ENCODE measurements at regions not wholly inside any gene's neighbourhood (a gene's known extent, or its start where the extent isn't known, plus 50 kb on each side); places are given as distances from the start of the nearest gene placed in this dataset.
A peak's percentile ranks its signal among the peaks of the same experiment; 100 is the strongest.

GRCh38 chr3:164812042-164812441 is 266.3 kb downstream of the SI start:
- TF ChIP-seq TAF1 (IDR thresholded peaks at IDR 0.05; ENCODE audit: low read depth) (no peak), ZBTB7A (IDR thresholded peaks at IDR 0.05; ENCODE audit: low read depth) (no peak), CEBPB (IDR thresholded peaks at IDR 0.05) (peak; percentile 59)

- TF ChIP-seq REST (IDR thresholded peaks at IDR 0.05; ENCODE audit: low read depth): no peak
- TF ChIP-seq FOXM1 (IDR thresholded peaks at IDR 0.05; ENCODE audit: borderline replicate concordance, low read depth): no peak
- no peak for TF ChIP-seq CEBPB (IDR thresholded peaks at IDR 0.05)
- no peak for TF ChIP-seq NFIC (IDR thresholded peaks at IDR 0.05)
- TF ChIP-seq CREB1 (IDR thresholded peaks at IDR 0.05; ENCODE audit: low read depth): no peak
- no peak for TF ChIP-seq TAF1 (IDR thresholded peaks at IDR 0.05; ENCODE audit: low read depth)
- TF ChIP-seq EP300 (IDR thresholded peaks at IDR 0.05; ENCODE audit: borderline replicate concordance): no peak
- peak; percentile 38 for TF ChIP-seq RAD21 (IDR thresholded peaks at IDR 0.05; ENCODE audit: low read depth)
- TF ChIP-seq TEAD4 (IDR thresholded peaks at IDR 0.05): no peak
Measured at GRCh38 chr3:164806188-164806587, 272.1 kb downstream of the SI start.

GRCh38 chr3:164794099-164794498 is 284.2 kb downstream of the SI start:
- TF ChIP-seq REST (IDR thresholded peaks at IDR 0.05; ENCODE audit: low read depth): no peak
- TF ChIP-seq EGR1 (IDR thresholded peaks at IDR 0.05): no peak
- no peak for TF ChIP-seq CREB1 (IDR thresholded peaks at IDR 0.05; ENCODE audit: low read depth)
- no peak for TF ChIP-seq EP300 (IDR thresholded peaks at IDR 0.05; ENCODE audit: borderline replicate concordance)
- no peak for TF ChIP-seq USF1 (IDR thresholded peaks at IDR 0.05)
- no peak for TF ChIP-seq RAD21 (IDR thresholded peaks at IDR 0.05; ENCODE audit: low read depth)
- no peak for TF ChIP-seq ZBTB7A (IDR thresholded peaks at IDR 0.05; ENCODE audit: low read depth)
- TF ChIP-seq FOXM1 (IDR thresholded peaks at IDR 0.05; ENCODE audit: borderline replicate concordance, low read depth): no peak

- TF ChIP-seq TCF12 (IDR thresholded peaks at IDR 0.05; ENCODE audit: low read depth) (no peak), YY1 (IDR thresholded peaks at IDR 0.05; ENCODE audit: low read depth) (no peak), REST (IDR thresholded peaks at IDR 0.05; ENCODE audit: low read depth) (no peak), FOXM1 (IDR thresholded peaks at IDR 0.05; ENCODE audit: borderline replicate concordance, low read depth) (no peak), NFIC (IDR thresholded peaks at IDR 0.05) (no peak), TAF1 (IDR thresholded peaks at IDR 0.05; ENCODE audit: low read depth) (no peak)
Measured at GRCh38 chr3:164791263-164791662, 287.0 kb downstream of the SI start.

- TF ChIP-seq ZBTB7A (IDR thresholded peaks at IDR 0.05; ENCODE audit: low read depth): no peak
- TF ChIP-seq FOXM1 (IDR thresholded peaks at IDR 0.05; ENCODE audit: borderline replicate concordance, low read depth): no peak
- TF ChIP-seq CREB1 (IDR thresholded peaks at IDR 0.05; ENCODE audit: low read depth): no peak
- no peak for TF ChIP-seq TAF1 (IDR thresholded peaks at IDR 0.05; ENCODE audit: low read depth)
- TF ChIP-seq TCF12 (IDR thresholded peaks at IDR 0.05; ENCODE audit: low read depth): no peak
- no peak for TF ChIP-seq YY1 (IDR thresholded peaks at IDR 0.05; ENCODE audit: low read depth)
- no peak for TF ChIP-seq TEAD4 (IDR thresholded peaks at IDR 0.05)
- TF ChIP-seq RAD21 (IDR thresholded peaks at IDR 0.05; ENCODE audit: low read depth): no peak
- no peak for TF ChIP-seq CEBPB (IDR thresholded peaks at IDR 0.05)
- TF ChIP-seq NFIC (IDR thresholded peaks at IDR 0.05): no peak
- TF ChIP-seq USF1 (IDR thresholded peaks at IDR 0.05): no peak
- TF ChIP-seq REST (IDR thresholded peaks at IDR 0.05; ENCODE audit: low read depth): no peak
- no peak for TF ChIP-seq MAX (IDR thresholded peaks at IDR 0.05)
- TF ChIP-seq EP300 (IDR thresholded peaks at IDR 0.05; ENCODE audit: borderline replicate concordance): no peak
- TF ChIP-seq EGR1 (IDR thresholded peaks at IDR 0.05): no peak
Measured at GRCh38 chr3:164781755-164782154, 296.5 kb downstream of the SI start.
